CD14-positive monocyte (primary cell): ENCODE measurements at regions not wholly inside any gene's neighbourhood (a gene's known extent, or its start where the extent isn't known, plus 50 kb on each side); places are given as distances from the start of the nearest gene placed in this dataset.

Experiments
- DNase-seq, 3 donors: peaks; one replicate each; pipeline ENCODE4 v3.0.0-alpha.2; 2011 to 2022
- H2AFZ ChIP-seq: 2 replicates; pipeline ENCODE4 v1.6.0; 2012; ENCODE audit warnings: mild to moderate bottlenecking, low read depth, low read length, inconsistent platforms; ENCODE audit not compliant: insufficient read depth, poor library complexity, severe bottlenecking
- H3K27ac ChIP-seq, 2 donors: 1 replicate in 1 of 2; 2 replicates in 1 of 2; pipeline ENCODE4 v1.5.1; 2012 to 2013; ENCODE audit warnings: low read length in 2 of 2, control low read depth in 1 of 2, inconsistent platforms in 1 of 2, low read depth in 1 of 2, mild to moderate bottlenecking in 1 of 2
- H3K27me3 ChIP-seq, 2 donors: one replicate each; pipeline versions ENCODE4 v1.6.0 to v1.6.1; 2011 to 2013; ENCODE audit warnings: low read length in 2 of 2; ENCODE audit not compliant: control insufficient read depth in 2 of 2, insufficient read depth in 2 of 2
- H3K36me3 ChIP-seq, 2 donors: replicated peaks in 1 of 2; 1 replicate in 1 of 2; 2 replicates in 1 of 2; pipeline versions ENCODE4 v1.5.1 to v1.6.1; 2012 to 2013; ENCODE audit warnings: low read length in 2 of 2, control low read depth in 1 of 2, inconsistent platforms in 1 of 2, mild to moderate bottlenecking in 1 of 2; ENCODE audit not compliant: insufficient read depth in 2 of 2, control insufficient read depth in 1 of 2
- H3K4me1 ChIP-seq, 2 donors: 1 replicate in 1 of 2; 2 replicates in 1 of 2; pipeline versions ENCODE4 v1.5.1 to v1.6.1; 2012 to 2013; ENCODE audit warnings: low read length in 2 of 2, control low read depth in 1 of 2, inconsistent platforms in 1 of 2, mild to moderate bottlenecking in 1 of 2, moderate library complexity in 1 of 2; ENCODE audit not compliant: insufficient read depth in 2 of 2, control insufficient read depth in 1 of 2
- H3K4me2 ChIP-seq: replicated peaks from 2 replicates; pipeline ENCODE3; 2012; ENCODE audit warnings: low read length, moderate library complexity, mild to moderate bottlenecking; ENCODE audit not compliant: poor library complexity, severe bottlenecking; ENCODE audit errors: extremely low read depth
- H3K4me3 ChIP-seq, 3 experiments: fragments of 200-600 bp in 1 of 3; sonication (generic) in 1 of 3; replicated peaks in 1 of 3; 1 replicate in 2 of 3; 2 replicates in 1 of 3; pipeline ENCODE4 v1.5.1; 2011 to 2013; ENCODE audit warnings: low read length in 3 of 3, mild to moderate bottlenecking in 3 of 3, control low read depth in 2 of 3, low read depth in 2 of 3, inconsistent platforms in 1 of 3, moderate library complexity in 1 of 3
- H3K79me2 ChIP-seq: 2 replicates; pipeline ENCODE4 v1.6.0; 2012; ENCODE audit warnings: mild to moderate bottlenecking, control low read depth, inconsistent platforms, low read length, moderate library complexity; ENCODE audit not compliant: insufficient read depth
- H3K9ac ChIP-seq: 2 replicates; pipeline ENCODE4 v1.6.0; 2017; ENCODE audit warnings: low read length, mild to moderate bottlenecking; ENCODE audit not compliant: insufficient read depth, poor library complexity, severe bottlenecking
- H3K9me3 ChIP-seq, 2 donors: replicated peaks in 1 of 2; 1 replicate in 1 of 2; 2 replicates in 1 of 2; pipeline versions ENCODE4 v1.5.1 to v1.6.1; 2012 to 2013; ENCODE audit warnings: low read length in 2 of 2, control low read depth in 1 of 2; ENCODE audit not compliant: control insufficient read depth in 1 of 2, insufficient read depth in 1 of 2
- H4K20me1 ChIP-seq: 2 replicates; pipeline ENCODE4 v1.6.0; 2012; ENCODE audit warnings: mild to moderate bottlenecking, low read length, control low read depth, moderate library complexity; ENCODE audit not compliant: insufficient read depth
- H3K27ac Mint-ChIP-seq, 7 donors: one replicate each; pipeline ENCODE4 v1.8.0; 2020; ENCODE audit warnings: mild to moderate bottlenecking in 7 of 7, mixed read lengths in 7 of 7, moderate library complexity in 6 of 7, inconsistent platforms in 2 of 7
- H3K27me3 Mint-ChIP-seq, 3 donors: one replicate each; pipeline ENCODE4 v1.8.0; 2021 to 2022; ENCODE audit warnings: low read depth in 3 of 3, mild to moderate bottlenecking in 3 of 3, mixed read lengths in 3 of 3, moderate library complexity in 3 of 3, inconsistent platforms in 1 of 3
- H3K36me3 Mint-ChIP-seq, 2 donors: one replicate each; pipeline ENCODE4 v1.8.0; 2020; ENCODE audit warnings: mixed read lengths in 2 of 2, inconsistent platforms in 1 of 2, mild to moderate bottlenecking in 1 of 2
- H3K4me1 Mint-ChIP-seq: one replicate; pipeline ENCODE4 v1.8.0; 2020; ENCODE audit warnings: mild to moderate bottlenecking, mixed read lengths
- H3K4me3 Mint-ChIP-seq, 2 donors: one replicate each; pipeline ENCODE4 v1.8.0; 2020; ENCODE audit warnings: mild to moderate bottlenecking in 2 of 2, mixed read lengths in 2 of 2, moderate library complexity in 1 of 2
- H3K9me3 Mint-ChIP-seq, 7 donors: one replicate each; pipeline ENCODE4 v1.8.0; 2020 to 2022; ENCODE audit warnings: mixed read lengths in 7 of 7, mild to moderate bottlenecking in 6 of 7, moderate library complexity in 6 of 7, inconsistent platforms in 2 of 7
- intact Hi-C, 2 donors: fragments of 100-400 bp; cut with micrococcal nuclease; formaldehyde crosslinking; loops; one replicate each; pipeline versions ENCODE4 v1.15.0 to v1.15.1; 2023
- TF ChIP-seq, protein P1 (sequence below): fragments of 200-600 bp; IDR thresholded peaks from one replicate; pipeline ENCODE4 v1.8.0; 2022; ENCODE audit warnings: antibody characterized with exemption, mild to moderate bottlenecking

GRCh38 chr5:66415208-66415607, 181.0 kb upstream of the MAST4 start:
- Histone ChIP-seq H2AFZ (no peak overlapping the region), H4K20me1 (no peaks in the 10 kb centered on the region), H3K4me1 (no peaks in the 10 kb centered on the region), H3K4me3 (no peak overlapping the region), H3K4me2 (no peak overlapping the region), H3K36me3 (no peaks in the 10 kb centered on the region), H3K9ac (no peak overlapping the region), H3K79me2 (no peaks in the 10 kb centered on the region), H3K27me3 (no peaks in the 10 kb centered on the region), H3K9me3 (no peaks in the 10 kb centered on the region), H3K27ac (no peak overlapping the region)
- peaks cover 0 to 2% (median 0%) of the 10 kb centered on the region in 3 donors for H3K27me3 Mint-ChIP-seq
- no peak for DNase-seq
- TF ChIP-seq, protein P1, sequence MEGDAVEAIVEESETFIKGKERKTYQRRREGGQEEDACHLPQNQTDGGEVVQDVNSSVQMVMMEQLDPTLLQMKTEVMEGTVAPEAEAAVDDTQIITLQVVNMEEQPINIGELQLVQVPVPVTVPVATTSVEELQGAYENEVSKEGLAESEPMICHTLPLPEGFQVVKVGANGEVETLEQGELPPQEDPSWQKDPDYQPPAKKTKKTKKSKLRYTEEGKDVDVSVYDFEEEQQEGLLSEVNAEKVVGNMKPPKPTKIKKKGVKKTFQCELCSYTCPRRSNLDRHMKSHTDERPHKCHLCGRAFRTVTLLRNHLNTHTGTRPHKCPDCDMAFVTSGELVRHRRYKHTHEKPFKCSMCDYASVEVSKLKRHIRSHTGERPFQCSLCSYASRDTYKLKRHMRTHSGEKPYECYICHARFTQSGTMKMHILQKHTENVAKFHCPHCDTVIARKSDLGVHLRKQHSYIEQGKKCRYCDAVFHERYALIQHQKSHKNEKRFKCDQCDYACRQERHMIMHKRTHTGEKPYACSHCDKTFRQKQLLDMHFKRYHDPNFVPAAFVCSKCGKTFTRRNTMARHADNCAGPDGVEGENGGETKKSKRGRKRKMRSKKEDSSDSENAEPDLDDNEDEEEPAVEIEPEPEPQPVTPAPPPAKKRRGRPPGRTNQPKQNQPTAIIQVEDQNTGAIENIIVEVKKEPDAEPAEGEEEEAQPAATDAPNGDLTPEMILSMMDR: no peak
- no peak overlapping the region for H3K27ac Mint-ChIP-seq
- H3K4me3 Mint-ChIP-seq: no peak overlapping the region
- no peaks in the 10 kb centered on the region for H3K36me3 Mint-ChIP-seq
- H3K4me1 Mint-ChIP-seq: no peaks in the 10 kb centered on the region
- H3K9me3 Mint-ChIP-seq: peaks cover 0 to 3% (median 0%) of the 10 kb centered on the region in 7 donors
- intact Hi-C loops: no loop called here

DNA sequence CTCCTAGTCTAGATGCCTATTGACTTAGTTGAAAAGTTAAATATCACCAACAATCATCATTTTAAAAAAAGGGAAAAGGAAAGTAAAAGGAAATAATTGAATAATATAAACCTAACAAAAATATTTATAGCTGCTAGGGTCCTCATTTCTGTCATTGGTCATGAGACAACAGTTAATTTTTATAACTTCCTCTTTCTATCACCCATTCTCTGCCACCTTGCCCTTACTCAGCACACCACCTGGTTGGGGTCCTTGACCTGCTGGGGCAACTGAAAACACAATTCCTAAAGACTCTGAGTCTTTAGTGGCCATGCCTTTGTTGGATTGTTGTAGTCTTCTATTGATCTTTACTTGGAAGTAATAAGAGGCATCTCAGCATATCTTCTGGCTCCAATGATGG, 179.5 kb upstream of the MAST4 start:
- Histone ChIP-seq H2AFZ (no peak overlapping the region), H4K20me1 (no peaks in the 10 kb centered on the region), H3K27me3 (no peaks in the 10 kb centered on the region), H3K4me1 (no peaks in the 10 kb centered on the region), H3K36me3 (no peaks in the 10 kb centered on the region), H3K27ac (no peak overlapping the region), H3K4me3 (no peak overlapping the region), H3K4me2 (no peak overlapping the region), H3K9me3 (peaks cover 0 to 3% of the 10 kb centered on the region in 2 donors), H3K9ac (no peak overlapping the region), H3K79me2 (no peaks in the 10 kb centered on the region)
- intact Hi-C loops: no loop called here
- Mint-ChIP-seq H3K27me3 (no peaks in the 10 kb centered on the region), H3K4me1 (no peaks in the 10 kb centered on the region), H3K4me3 (no peak overlapping the region), H3K36me3 (no peaks in the 10 kb centered on the region), H3K27ac (no peak overlapping the region), H3K9me3 (peaks cover 0 to 4% (median 2%) of the 10 kb centered on the region in 7 donors)
- no peak for DNase-seq
- TF ChIP-seq, protein P1: no peak
